SH-SY5Y (cell line): ENCODE measurements at regions not wholly inside any gene's neighbourhood (a gene's known extent, or its start where the extent isn't known, plus 50 kb on each side); places are given as distances from the start of the nearest gene placed in this dataset.

Experiments used
- GATA2 ChIP-seq: IDR thresholded peaks from 2 replicates; pipeline ENCODE4 v1.6.1; 2011; ENCODE audit warnings: mild to moderate bottlenecking, low read depth, low read length
- GATA3 ChIP-seq: IDR thresholded peaks from 2 replicates; pipeline ENCODE4 v1.6.1; 2011; ENCODE audit warnings: low read depth, mild to moderate bottlenecking, low read length, moderate library complexity

GRCh38 chr5:174220417-174220816, 174.9 kb downstream of the NSG2 start:
- TF ChIP-seq GATA2 (no peak), GATA3 (no peak)
